IPS-18a (cell line): ENCODE measurements at regions not wholly inside any gene's neighbourhood (a gene's known extent, or its start where the extent isn't known, plus 50 kb on each side); places are given as distances from the start of the nearest gene placed in this dataset.
"Not testable (repeated sequence)": the region's sequence is repeated elsewhere in the genome, so short reads cannot be mapped to it uniquely, and the experiment has no call there.

Experiments
- H3K27ac ChIP-seq: one replicate; pipeline ENCODE4 v1.5.1; 2013; ENCODE audit warnings: low read length
- H3K27me3 ChIP-seq: one replicate; pipeline ENCODE4 v1.6.1; 2013; ENCODE audit warnings: mild to moderate bottlenecking, low read length; ENCODE audit not compliant: control insufficient read depth, insufficient read depth
- H3K36me3 ChIP-seq: one replicate; pipeline ENCODE4 v1.6.1; 2013; ENCODE audit warnings: low read depth, low read length; ENCODE audit not compliant: control insufficient read depth
- H3K4me1 ChIP-seq: one replicate; pipeline ENCODE4 v1.6.1; 2013; ENCODE audit warnings: low read depth, low read length; ENCODE audit not compliant: control insufficient read depth
- H3K4me3 ChIP-seq: one replicate; pipeline ENCODE4 v1.5.1; 2013; ENCODE audit warnings: low read length
- H3K9ac ChIP-seq: one replicate; pipeline ENCODE4 v1.6.1; 2013; ENCODE audit warnings: mild to moderate bottlenecking, low read length, moderate library complexity
- H3K9me3 ChIP-seq: one replicate; pipeline ENCODE4 v1.6.1; 2013; ENCODE audit warnings: low read depth, low read length; ENCODE audit not compliant: control insufficient read depth

DNA sequence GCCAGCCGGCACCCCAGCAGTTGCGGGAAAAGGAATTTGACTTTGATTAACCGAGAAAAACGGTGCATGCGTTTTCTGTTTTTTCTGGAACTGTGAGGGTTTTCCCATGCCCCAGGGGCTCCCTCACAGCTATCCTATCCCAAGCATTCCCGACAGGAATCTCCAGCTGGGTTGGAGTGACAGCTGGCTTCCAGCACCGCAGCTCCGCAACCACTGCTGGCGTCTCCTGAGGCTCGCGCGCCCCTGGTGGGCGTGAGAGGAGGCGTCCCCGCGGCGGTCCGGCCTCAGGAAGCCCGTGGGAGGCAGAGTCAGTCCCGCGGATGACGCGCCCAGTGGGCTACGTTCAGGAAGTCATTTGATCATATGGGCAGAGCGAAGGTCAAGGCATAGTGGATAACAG is 623.2 kb downstream of the SPATA31A6 start:
- not testable (repeated sequence) for H3K27ac ChIP-seq, H3K9me3 ChIP-seq, H3K9ac ChIP-seq, H3K4me3 ChIP-seq, H3K36me3 ChIP-seq
- Histone ChIP-seq H3K4me1 (peaks cover 18% of the 10 kb centered on the region), H3K27me3 (peaks cover 61% of the 10 kb centered on the region)

DNA sequence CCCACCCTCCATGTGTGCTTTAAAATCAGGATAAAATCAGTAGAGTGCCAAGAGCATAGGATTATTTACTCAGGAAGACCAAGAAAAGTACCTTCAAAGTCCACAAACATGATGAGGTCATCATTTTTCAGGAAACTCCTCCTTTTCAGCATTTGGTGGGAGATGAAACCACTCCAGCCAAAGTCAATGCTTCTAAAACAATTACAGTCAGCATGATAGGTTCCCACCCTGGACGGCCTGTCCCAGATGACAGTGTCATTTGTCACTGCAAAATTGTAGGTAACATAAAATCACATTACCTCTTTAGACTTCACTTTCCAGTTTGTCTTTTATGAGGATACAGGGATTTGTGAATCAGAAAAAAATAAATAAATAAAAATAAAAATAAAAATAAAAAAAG is 638.0 kb downstream of the SPATA31A6 start:
- not testable (repeated sequence) for H3K4me3 ChIP-seq, H3K36me3 ChIP-seq, H3K27me3 ChIP-seq, H3K9me3 ChIP-seq, H3K9ac ChIP-seq, H3K4me1 ChIP-seq, H3K27ac ChIP-seq

DNA sequence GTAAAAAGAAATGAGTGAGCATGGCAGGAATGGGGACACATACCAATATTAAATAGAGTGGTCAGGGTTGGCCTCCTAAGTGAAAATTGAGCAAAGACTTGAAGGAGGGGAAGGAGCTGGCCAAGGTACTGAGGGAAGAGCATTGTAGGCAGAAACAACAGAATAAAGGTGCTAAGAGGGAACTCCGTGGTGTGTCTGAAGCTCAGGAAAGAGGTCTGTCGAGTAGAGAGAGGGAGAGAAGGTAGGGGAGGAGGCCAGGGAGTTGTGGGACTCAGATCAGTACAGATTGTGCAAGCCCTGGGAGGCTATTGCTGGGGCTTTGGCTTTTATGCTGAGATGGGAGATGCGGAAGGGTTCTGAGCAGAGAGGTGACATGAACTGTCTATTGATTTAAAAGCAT is 664.7 kb downstream of the SPATA31A6 start:
- peaks cover 27% of the 10 kb centered on the region for H3K27me3 ChIP-seq
- not testable (repeated sequence) for H3K27ac ChIP-seq, H3K9ac ChIP-seq, H3K4me3 ChIP-seq, H3K4me1 ChIP-seq, H3K9me3 ChIP-seq, H3K36me3 ChIP-seq

DNA sequence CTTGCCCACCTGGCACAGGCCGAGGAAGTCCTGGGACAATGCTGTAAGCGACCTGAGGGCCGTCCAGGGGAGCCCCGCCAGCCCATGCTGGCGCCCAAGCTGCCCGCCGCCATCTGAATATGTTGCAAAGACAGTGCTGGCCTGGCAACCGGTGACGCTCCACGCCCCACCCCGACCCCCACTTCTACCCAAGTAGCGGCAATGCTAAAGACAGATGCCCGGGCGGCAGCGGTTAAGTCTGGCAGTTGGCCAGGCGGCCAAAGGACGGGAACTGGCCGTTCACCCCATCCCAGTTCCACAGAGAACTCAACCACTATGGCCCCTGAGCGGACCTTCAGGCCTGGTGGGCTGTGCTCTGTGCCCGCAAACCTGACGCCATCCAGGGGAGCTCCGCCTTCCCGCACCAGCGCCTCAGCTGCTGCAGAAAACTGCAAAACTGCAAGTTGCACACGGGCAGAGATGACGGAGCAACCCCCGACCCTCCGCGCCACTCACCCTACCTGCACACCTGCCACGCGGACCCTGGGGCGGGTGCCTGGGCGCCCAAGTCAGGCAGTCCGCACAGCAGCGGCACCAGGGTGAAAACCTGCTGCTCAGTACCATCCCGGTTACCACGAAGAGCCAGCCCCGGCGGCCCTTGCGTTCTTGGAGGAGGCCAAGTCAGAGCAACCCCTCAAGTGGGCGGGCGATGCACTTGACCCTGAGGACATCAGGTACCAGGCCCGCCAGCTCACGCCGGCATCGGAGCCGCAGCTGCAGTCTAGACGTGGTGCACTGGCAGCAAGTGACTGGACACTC is 667.6 kb downstream of the SPATA31A6 start:
- not testable (repeated sequence) for H3K9me3 ChIP-seq, H3K27ac ChIP-seq, H3K36me3 ChIP-seq, H3K4me3 ChIP-seq, H3K4me1 ChIP-seq, H3K9ac ChIP-seq
- H3K27me3 ChIP-seq: peaks cover 34% of the 10 kb centered on the region

DNA sequence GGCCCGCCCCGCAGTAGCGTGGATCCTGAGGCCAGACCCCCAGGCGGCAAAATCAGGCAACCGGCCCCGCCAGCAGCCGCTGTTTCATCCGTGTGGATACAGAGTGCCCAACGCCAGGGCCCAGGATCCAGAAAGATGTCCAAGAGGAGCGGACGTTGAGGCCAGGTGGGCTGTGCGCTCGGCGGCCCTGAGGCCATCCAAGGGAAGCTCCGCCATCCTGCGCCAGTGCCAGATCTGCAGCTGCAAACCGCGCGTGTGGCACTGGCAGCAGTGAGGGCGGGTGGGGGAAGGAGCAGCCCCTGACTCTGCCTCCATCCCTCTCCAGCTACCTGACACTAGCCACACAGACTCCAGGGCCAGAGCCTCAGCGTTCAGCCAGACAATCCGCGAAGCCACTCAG is 668.2 kb downstream of the SPATA31A6 start:
- H3K27me3 ChIP-seq: peaks cover 31% of the 10 kb centered on the region
- not testable (repeated sequence) for H3K4me3 ChIP-seq

DNA sequence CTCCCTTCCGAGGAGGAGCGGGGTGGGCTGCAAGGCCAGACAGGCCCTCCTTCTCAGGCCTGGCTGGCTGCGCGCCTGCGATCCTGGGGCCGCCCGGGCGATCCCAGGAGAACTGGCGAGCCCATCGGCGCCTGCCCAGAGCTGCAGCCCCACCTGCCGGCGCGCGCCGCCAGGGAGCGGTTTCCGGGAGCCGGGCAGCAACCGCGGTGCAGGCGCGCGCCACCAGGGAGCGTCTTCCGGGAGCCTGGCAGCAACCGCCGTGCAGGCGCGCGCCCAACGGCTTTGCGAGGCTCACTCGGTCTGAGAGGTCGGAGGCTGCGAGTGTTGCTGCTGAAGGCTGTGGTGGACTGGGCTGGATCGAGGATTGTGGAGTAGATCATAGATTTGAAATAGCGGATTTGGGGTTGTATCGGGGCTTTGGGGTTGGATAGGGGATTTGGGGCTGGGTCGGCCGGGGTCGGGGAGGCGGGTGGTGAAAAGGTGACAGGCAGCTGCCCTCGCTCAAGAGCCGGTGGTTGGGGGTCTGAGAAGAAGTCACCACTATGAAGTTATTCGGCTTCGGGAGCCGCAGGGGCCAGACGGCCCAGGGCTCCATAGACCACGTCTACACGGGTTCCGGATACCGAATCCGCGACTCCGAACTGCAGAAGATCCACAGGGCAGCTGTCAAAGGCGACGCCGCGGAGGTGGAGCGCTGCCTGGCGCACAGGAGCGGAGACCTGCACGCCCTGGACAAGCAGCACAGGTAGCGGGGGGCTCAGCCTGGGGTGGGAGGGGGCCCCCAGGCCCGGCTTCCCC is 668.9 kb downstream of the SPATA31A6 start:
- not testable (repeated sequence) for H3K36me3 ChIP-seq, H3K9me3 ChIP-seq, H3K4me1 ChIP-seq, H3K9ac ChIP-seq, H3K27ac ChIP-seq
- Histone ChIP-seq H3K27me3 (peaks cover 30% of the 10 kb centered on the region), H3K4me3 (peak overlapping the region; percentile 47)

More for the DNA sequence above, 668.2 kb downstream of the SPATA31A6 start:
- H3K36me3 ChIP-seq, H3K4me1 ChIP-seq, H3K9me3 ChIP-seq, H3K27ac ChIP-seq, H3K9ac ChIP-seq: not testable (repeated sequence)

DNA sequence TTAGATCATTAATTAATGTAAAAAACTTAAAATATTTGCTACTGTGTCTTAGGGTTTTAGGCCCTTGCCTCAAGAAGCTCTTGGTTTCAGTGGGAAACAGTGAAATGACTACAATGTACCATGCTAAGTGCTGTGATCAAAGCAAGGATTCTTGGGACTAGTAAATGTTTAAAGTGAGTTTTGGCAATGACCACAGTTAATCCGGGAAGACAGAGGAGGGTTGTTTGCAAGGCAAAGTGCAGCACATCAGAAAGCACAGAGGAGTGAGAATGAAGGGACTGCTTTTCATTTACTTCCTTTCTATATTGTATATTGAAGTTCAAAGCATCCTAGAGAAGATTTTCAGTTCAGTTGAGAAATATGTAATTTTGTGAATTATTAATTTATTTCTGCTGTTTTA is 676.7 kb downstream of the SPATA31A6 start:
- H3K4me1 ChIP-seq, H3K36me3 ChIP-seq, H3K27ac ChIP-seq, H3K9me3 ChIP-seq, H3K9ac ChIP-seq, H3K4me3 ChIP-seq: not testable (repeated sequence)
- H3K27me3 ChIP-seq: peaks cover 18% of the 10 kb centered on the region

DNA sequence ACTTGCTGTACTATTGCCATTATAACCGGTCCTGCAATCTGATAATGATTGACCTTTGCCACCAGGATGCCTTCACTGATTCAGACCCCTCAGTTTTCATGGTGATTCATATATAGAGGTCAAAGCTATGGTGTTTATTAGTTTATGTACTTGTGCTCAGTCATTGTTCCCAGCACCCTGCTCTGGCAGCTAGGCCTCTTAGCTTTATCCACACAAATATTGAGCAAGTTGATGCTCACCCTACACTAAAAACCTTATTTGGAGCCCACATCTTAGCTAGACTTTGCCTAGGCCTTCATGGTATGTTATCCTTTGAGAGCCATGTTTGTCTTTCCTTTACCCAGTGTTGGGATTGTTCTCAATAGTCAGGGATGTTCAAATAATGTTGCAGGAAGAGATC is 679.0 kb downstream of the SPATA31A6 start:
- H3K27me3 ChIP-seq, H3K4me1 ChIP-seq, H3K9ac ChIP-seq, H3K9me3 ChIP-seq, H3K4me3 ChIP-seq, H3K27ac ChIP-seq, H3K36me3 ChIP-seq: not testable (repeated sequence)
